Loucy (cell line): ENCODE measurements at regions not wholly inside any gene's neighbourhood (a gene's known extent, or its start where the extent isn't known, plus 50 kb on each side); places are given as distances from the start of the nearest gene placed in this dataset.

ENCODE experiments used
- H2AFZ ChIP-seq: fragments of 200-600 bp; sonication (generic); 2 replicates; pipeline ENCODE4 v1.6.0; 2016; ENCODE audit warnings: antibody characterized with exemption, mild to moderate bottlenecking, low read length, moderate library complexity
- H3F3A ChIP-seq: fragments of 200-600 bp; 2 replicates; pipeline ENCODE4 v1.6.0; 2016; ENCODE audit warnings: antibody characterized with exemption, low read depth, mild to moderate bottlenecking
- H3K27me3 ChIP-seq: fragments of 200-600 bp; sonication (generic); 2 replicates; pipeline ENCODE4 v1.6.1; 2014; ENCODE audit warnings: low read length, mild to moderate bottlenecking; ENCODE audit not compliant: insufficient read depth, poor library complexity, severe bottlenecking
- H3K36me3 ChIP-seq: fragments of 200-600 bp; sonication (generic); 2 replicates; pipeline ENCODE4 v1.6.1; 2016; ENCODE audit warnings: low read length; ENCODE audit not compliant: insufficient read depth
- H3K4me1 ChIP-seq: fragments of 200-600 bp; sonication (generic); 2 replicates; pipeline ENCODE4 v1.5.1; 2014; ENCODE audit warnings: low read length, mild to moderate bottlenecking; ENCODE audit not compliant: insufficient read depth, poor library complexity, severe bottlenecking
- H3K4me2 ChIP-seq: fragments of 200-600 bp; sonication (generic); 2 replicates; pipeline ENCODE4 v1.6.0; 2014; ENCODE audit warnings: antibody characterized with exemption, low read length, low read depth, mild to moderate bottlenecking; ENCODE audit not compliant: poor library complexity, severe bottlenecking
- H3K4me3 ChIP-seq: fragments of 200-600 bp; sonication (generic); 2 replicates; pipeline ENCODE4 v1.5.1; 2014; ENCODE audit warnings: low read length, mild to moderate bottlenecking, mixed read lengths; ENCODE audit not compliant: poor library complexity, severe bottlenecking
- H3K79me2 ChIP-seq: fragments of 200-600 bp; sonication (generic); 2 replicates; pipeline ENCODE4 v1.6.1; 2014; ENCODE audit warnings: low read length; ENCODE audit not compliant: insufficient read depth
- H3K9ac ChIP-seq: fragments of 200-600 bp; sonication (generic); 2 replicates; pipeline ENCODE4 v1.6.0; 2014; ENCODE audit warnings: mild to moderate bottlenecking, low read depth, low read length, moderate library complexity; ENCODE audit not compliant: poor library complexity, severe bottlenecking
- H3K9me2 ChIP-seq: fragments of 200-600 bp; sonication (generic); replicated peaks from 2 replicates; pipeline ENCODE4 v1.6.1; 2016; ENCODE audit warnings: low read depth, low read length, mixed read lengths
- H3K9me3 ChIP-seq: fragments of 200-600 bp; sonication (generic); 2 replicates; pipeline ENCODE4 v1.6.1; 2014; ENCODE audit warnings: mild to moderate bottlenecking, antibody characterized with exemption, low read length, low read depth; ENCODE audit not compliant: insufficient read depth
- H4K20me1 ChIP-seq: fragments of 200-600 bp; sonication (generic); 2 replicates; pipeline ENCODE4 v1.6.0; 2014; ENCODE audit warnings: antibody characterized with exemption, low read length, mild to moderate bottlenecking; ENCODE audit not compliant: insufficient read depth, poor library complexity, severe bottlenecking
- CTCF ChIP-seq: fragments of 200-600 bp; sonication (generic); conservative IDR thresholded peaks from 2 replicates; pipeline ENCODE4 v1.5.1; 2014; ENCODE audit warnings: mild to moderate bottlenecking, antibody characterized with exemption, low read length
- EZH2phosphoT487 ChIP-seq: fragments of 200-600 bp; IDR thresholded peaks from 2 replicates; pipeline ENCODE4 v1.6.1; 2018; ENCODE audit warnings: antibody characterized with exemption, mild to moderate bottlenecking, moderate library complexity, borderline replicate concordance

- TF ChIP-seq CTCF (no peak), EZH2phosphoT487 (no peak)
- H3K4me1 ChIP-seq = peaks cover 15% of the 10 kb centered on the region
- no peaks in the 10 kb centered on the region for H3K9me3 ChIP-seq
- no peak overlapping the region for H3K9ac ChIP-seq
- H3K36me3 ChIP-seq = no peaks in the 10 kb centered on the region
- no peak overlapping the region for H2AFZ ChIP-seq
- no peaks in the 10 kb centered on the region for H3K9me2 ChIP-seq
- no peaks in the 10 kb centered on the region for H3K79me2 ChIP-seq
- no peaks in the 10 kb centered on the region for H4K20me1 ChIP-seq
- no peaks in the 10 kb centered on the region for H3K27me3 ChIP-seq
- no peaks in the 10 kb centered on the region for H3F3A ChIP-seq
- no peak overlapping the region for H3K4me3 ChIP-seq
- no peak overlapping the region for H3K4me2 ChIP-seq
These were observed 89.6 kb upstream of the SOX5 start for GRCh38 chr12:24039113-24039525.

- Histone ChIP-seq H4K20me1 (no peaks in the 10 kb centered on the region), H3K4me3 (no peak overlapping the region), H3K4me1 (peaks cover 15% of the 10 kb centered on the region), H3K36me3 (no peaks in the 10 kb centered on the region), H3K79me2 (no peaks in the 10 kb centered on the region), H3K9me2 (no peaks in the 10 kb centered on the region), H3K9ac (no peak overlapping the region), H2AFZ (no peak overlapping the region), H3K4me2 (no peak overlapping the region), H3F3A (no peaks in the 10 kb centered on the region), H3K9me3 (no peaks in the 10 kb centered on the region), H3K27me3 (no peaks in the 10 kb centered on the region)
- TF ChIP-seq EZH2phosphoT487 (no peak), CTCF (no peak)
These were observed 88.9 kb upstream of the SOX5 start for GRCh38 chr12:24038211-24038997.

GRCh38 chr12:24036438-24037216, 87.2 kb upstream of the SOX5 start:
- Histone ChIP-seq H3K9me3 (no peaks in the 10 kb centered on the region), H3K4me2 (no peak overlapping the region), H3K4me3 (no peak overlapping the region), H3K9ac (no peak overlapping the region), H2AFZ (no peak overlapping the region), H3K36me3 (no peaks in the 10 kb centered on the region), H4K20me1 (no peaks in the 10 kb centered on the region), H3K4me1 (peaks cover 4% of the 10 kb centered on the region), H3F3A (no peaks in the 10 kb centered on the region), H3K79me2 (no peaks in the 10 kb centered on the region), H3K27me3 (no peaks in the 10 kb centered on the region), H3K9me2 (no peaks in the 10 kb centered on the region)
- TF ChIP-seq EZH2phosphoT487 (no peak), CTCF (no peak)
